ENCODE measurements at regions not wholly inside any gene's neighbourhood (a gene's known extent, or its start where the extent isn't known, plus 50 kb on each side); places are given as distances from the start of the nearest gene placed in this dataset.
"Not testable (repeated sequence)": the region's sequence is repeated elsewhere in the genome, so short reads cannot be mapped to it uniquely, and the experiment has no call there.

DNA sequence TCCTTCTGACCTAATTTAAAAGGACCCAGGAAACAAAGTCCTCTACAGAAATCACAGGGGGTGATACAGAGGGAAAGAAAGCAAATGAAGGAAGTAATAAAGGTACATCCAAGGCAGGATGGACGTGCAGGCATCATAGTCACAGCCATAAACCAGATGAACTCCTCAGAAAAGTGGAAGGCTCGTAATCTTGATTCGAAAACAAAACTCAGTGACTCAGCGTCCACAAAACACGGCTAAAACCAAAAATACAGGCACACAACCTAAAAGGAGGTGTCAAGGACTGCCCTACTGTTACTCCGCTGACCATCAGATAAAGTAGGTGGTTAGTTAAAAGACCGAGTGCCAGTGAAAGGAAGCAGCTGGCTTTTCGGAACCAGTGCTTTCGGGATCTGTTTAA, 81.5 kb downstream of the TRIM69 start:
- DNase-seq (ENCODE audit: low read depth): not testable (repeated sequence)

DNA sequence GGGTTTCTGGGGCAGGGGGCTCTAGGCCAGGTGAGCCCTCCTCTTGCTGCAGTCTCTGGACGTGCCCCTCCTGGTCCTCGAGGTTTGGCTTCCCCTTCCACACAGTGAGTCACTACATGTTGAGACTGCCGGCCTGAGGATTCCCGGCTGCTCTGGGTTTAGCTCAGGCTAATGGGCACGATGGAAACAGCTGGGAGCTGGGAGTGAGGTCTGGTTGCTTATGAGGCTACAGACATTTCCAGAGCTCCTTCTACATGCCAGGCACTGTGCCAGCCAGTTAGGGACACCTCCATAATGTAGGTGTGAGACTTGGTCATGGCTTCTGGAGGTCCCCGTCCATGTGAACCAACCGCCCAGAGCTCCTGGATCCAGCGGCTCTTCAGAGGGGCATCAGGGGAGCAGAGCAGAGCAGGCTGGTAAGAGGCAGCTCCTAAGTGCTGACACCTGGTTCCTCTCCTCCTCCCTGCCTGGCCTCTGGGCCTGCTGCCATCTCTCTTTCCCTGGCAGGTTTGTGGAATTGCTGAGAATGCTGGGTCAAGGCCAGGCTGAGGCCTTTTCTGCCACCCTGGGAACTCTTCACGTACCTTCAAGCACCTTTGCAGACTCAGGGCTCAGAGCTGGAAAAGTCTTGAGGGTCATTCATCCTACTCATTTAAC, 83.1 kb downstream of the TRIM69 start:
- DNase-seq (ENCODE audit: low read depth): not testable (repeated sequence)

DNA sequence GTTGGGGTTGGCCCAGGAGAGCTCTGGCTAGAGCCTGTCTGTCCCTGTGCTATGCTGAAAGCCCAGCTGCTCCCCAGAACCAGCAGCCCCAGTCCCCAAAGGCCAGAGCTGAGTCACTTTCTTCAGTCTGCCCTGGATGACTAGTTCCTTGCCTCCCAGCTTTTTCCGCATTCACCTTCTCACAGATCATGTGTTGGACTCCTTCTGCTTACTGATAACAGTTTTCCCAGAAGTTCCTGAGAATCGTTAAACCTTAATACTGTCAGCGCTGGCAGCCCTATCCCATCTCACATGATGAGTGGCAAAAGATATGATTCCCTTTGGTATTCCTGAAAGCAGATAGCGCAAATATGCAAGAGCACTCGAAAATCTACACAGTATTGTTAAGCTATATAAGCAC, 84.2 kb downstream of the TRIM69 start:
- DNase-seq (ENCODE audit: low read depth): not testable (repeated sequence)

- DNase-seq (ENCODE audit: low read depth): not testable (repeated sequence)
Observed at GRCh38 chr15:44820967-44821366, 84.6 kb downstream of the TRIM69 start.

- DNase-seq (ENCODE audit: low read depth): not testable (repeated sequence)
Observed at GRCh38 chr15:44824277-44825145, 88.2 kb downstream of the TRIM69 start.

GRCh38 chr15:44826583-44826982, 90.3 kb downstream of the TRIM69 start:
- DNase-seq (ENCODE audit: low read depth): not testable (repeated sequence)

GRCh38 chr15:44828229-44828914, 92.0 kb downstream of the TRIM69 start:
- not testable (repeated sequence) for DNase-seq (ENCODE audit: low read depth)

DNA sequence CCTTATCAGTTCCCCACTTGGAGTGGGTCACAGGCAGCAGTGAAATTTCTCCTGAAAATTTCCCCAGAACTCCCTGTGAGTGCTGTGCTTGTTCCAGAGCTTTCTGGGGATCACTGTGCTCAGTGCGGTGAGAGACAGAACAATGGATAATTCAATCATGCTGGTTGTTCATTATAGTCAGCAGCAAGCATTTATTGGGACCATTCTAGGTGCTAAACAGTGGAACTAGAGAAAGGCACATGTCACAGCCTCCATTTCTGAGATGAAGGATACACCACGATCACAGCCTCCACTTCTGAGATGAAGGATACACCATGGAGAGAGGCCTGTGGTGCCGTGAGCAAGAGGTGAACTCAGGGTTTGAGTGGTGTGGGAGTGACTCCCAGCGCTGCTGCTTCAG, 92.8 kb downstream of the TRIM69 start:
- DNase-seq (ENCODE audit: low read depth): not testable (repeated sequence)

- DNase-seq (ENCODE audit: low read depth): not testable (repeated sequence)
Observed at GRCh38 chr15:44830692-44831408, 94.5 kb downstream of the TRIM69 start.

DNA sequence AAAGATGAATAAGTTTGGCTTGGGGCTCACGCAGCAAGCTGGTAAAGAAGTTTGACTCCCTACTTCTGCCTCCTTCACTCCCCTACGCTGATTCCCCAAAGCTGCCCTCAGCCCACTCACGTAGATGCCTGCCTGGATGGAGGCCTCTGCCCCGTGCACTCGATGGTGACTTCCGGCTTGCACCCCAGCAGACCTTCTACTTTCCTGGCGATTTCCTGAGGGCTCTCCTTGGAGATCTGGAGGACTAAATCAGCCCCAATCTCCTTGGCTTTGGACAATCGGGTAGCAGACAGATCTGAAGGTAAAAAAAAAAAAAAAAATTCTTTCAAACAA, 95.0 kb downstream of the TRIM69 start:
- DNase-seq (ENCODE audit: low read depth): not testable (repeated sequence)

DNA sequence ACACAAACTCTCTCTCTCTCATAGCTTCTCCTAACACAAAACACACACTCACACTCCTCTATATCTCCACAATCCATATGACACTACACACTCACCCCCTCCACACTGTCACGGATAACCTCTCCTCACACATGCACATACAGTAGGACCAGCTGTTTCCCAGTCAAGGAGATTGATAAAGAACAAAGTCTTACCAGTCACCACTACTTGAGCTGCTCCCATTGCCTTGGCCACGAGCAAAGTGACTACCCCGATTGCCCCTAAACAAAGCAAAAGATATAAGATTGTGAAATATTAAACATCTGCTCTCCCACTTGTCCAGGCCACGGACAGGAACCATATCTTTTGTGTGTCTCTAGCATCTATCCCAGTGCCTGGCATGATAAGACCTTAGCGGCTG, 95.8 kb downstream of the TRIM69 start:
- not testable (repeated sequence) for DNase-seq (ENCODE audit: low read depth)

DNA sequence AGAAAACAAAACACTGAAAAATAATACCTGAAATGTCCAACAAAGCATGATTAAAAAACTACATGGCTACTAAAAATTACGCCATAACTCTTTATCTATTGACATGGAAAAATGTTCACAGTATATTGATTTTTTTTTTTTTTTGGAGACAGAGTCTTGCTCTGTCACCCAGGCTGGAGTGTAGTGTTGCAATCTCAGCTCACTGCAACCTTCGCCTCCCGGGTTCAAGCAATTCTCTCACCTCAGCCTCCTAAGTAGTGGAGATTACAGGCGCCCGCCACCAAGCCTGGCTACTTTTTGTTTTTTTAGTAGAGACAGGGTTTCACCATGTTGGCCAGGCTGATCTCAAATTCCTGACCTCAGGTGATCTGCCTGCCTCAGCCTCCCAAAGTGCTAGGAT, 96.8 kb downstream of the TRIM69 start:
- DNase-seq (ENCODE audit: low read depth): not testable (repeated sequence)

DNA sequence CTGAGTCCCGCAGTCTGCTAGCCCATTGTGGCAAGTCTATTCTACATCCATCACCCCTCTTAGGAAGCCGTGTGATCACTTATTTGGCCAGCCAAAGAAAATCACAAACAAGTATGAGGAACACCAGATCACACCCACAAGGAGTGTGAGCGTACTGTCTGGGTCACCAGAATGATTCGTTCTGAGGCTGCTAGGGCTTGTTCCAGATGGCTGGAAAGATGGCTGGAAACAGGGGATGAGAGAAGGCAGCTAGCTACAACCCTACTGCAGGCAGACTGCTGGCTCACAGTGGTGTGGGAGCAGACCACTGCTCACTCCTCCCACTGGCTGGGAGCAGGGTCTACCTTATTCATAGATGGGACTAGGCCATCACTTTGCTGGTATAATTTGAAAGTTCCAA, 97.4 kb downstream of the TRIM69 start:
- DNase-seq (ENCODE audit: low read depth): not testable (repeated sequence)

- not testable (repeated sequence) for DNase-seq (ENCODE audit: low read depth)
Observed at GRCh38 chr15:44835082-44835481, 98.8 kb downstream of the TRIM69 start.

DNA sequence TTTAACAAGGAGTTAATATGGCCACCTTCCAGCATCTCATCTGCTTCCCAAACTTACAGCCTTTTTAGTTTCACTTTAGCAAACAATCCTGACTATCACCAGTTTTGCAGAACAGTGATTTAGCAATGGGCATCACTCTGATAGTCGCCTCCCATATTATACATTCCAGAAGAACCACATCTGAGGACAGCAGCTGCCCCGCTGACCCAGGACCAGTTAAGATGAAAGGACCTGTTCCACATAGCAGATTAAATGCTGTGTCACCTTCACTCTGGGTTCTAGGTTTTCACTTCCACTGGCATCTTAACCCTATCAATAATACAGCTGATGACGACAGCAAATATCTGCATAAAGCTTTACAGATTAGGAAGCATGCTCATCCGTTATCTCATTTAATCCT, 99.8 kb downstream of the TRIM69 start:
- DNase-seq (ENCODE audit: low read depth): no peak

DNA sequence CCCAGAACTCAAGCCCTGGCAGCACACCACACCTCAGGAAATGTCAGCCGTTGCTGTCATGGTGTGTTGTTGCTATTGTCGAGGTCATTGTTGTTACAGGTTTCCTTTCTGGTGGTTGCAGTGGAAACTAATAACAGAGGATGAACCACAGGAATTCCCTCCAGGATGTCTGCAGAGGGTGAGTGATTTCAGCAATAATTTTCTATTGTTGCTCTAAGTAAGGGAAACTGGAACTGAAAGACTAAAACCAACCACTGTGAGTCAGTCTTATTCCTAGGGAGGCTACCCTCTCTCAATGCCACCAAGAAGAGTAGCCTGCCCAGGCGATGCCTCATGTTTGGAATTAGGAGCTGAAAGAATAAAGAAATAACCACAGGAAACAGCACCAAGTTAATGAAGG, 102.6 kb downstream of the TRIM69 start:
- DNase-seq (ENCODE audit: low read depth): not testable (repeated sequence)

GRCh38 chr15:44841762-44842161, 105.4 kb downstream of the TRIM69 start:
- DNase-seq (ENCODE audit: low read depth): not testable (repeated sequence)

DNA sequence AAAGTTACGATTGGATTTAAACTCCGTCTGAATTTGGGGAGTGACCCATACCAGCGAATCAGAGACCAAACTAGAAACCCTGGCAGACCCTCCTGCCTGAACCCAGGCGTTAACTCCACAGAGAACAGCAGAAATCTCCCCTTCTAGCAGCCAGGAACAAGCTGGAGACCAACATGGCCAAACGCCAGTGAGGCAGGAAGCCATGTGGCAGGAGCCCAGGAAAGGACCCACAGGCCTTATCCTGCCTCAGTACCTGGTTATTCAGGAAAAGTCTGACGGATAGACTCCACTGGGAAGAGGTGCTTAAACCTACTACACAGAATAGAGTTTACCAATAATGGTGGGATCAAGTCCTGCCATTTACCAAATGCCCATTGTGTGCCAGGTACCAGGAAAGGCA, 106.6 kb downstream of the TRIM69 start:
- DNase-seq (ENCODE audit: low read depth): not testable (repeated sequence)

- not testable (repeated sequence) for DNase-seq (ENCODE audit: low read depth)
Observed at GRCh38 chr15:44844936-44845335, 108.6 kb downstream of the TRIM69 start.

- not testable (repeated sequence) for DNase-seq (ENCODE audit: low read depth)
Observed at GRCh38 chr15:44846156-44846555, 109.8 kb downstream of the TRIM69 start.

GRCh38 chr15:44847555-44847954, 108.9 kb upstream of the TERB2 start:
- not testable (repeated sequence) for DNase-seq (ENCODE audit: low read depth)

- not testable (repeated sequence) for DNase-seq (ENCODE audit: low read depth)
Observed at GRCh38 chr15:44848859-44849258, 107.6 kb upstream of the TERB2 start.
